ENCODE measurements at regions not wholly inside any gene's neighbourhood (a gene's known extent, or its start where the extent isn't known, plus 50 kb on each side); places are given as distances from the start of the nearest gene placed in this dataset.

DNA sequence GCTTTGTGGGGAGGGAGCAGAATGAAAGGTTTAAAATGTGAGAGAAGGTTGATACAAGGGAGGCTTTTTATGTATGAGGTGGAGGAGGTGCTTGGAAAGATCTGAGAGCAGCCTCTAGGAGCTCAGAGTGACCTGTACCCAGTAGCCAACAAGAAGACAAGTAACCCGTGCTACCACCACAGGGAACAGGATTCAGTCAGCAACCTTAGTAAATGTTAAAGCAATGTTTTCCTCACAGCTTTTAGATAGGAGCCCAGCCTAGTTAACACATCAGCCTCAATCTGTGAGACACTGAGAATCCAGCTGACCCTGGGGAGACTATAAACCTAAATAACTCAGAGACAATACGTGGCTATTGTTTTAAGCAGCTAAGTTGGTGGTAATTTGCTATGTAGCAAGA, 194.9 kb upstream of the NT5C1B start:
- TF ChIP-seq MXI1 (conservative IDR thresholded peaks at IDR 0.05; ENCODE audit: poor library complexity, severe bottlenecking) (no peak), EZH2 (IDR thresholded peaks at IDR 0.05; ENCODE audit: borderline replicate concordance, insufficient read depth, low read length, poor library complexity, severe bottlenecking) (no peak)
- TF ChIP-seq, protein P1, sequence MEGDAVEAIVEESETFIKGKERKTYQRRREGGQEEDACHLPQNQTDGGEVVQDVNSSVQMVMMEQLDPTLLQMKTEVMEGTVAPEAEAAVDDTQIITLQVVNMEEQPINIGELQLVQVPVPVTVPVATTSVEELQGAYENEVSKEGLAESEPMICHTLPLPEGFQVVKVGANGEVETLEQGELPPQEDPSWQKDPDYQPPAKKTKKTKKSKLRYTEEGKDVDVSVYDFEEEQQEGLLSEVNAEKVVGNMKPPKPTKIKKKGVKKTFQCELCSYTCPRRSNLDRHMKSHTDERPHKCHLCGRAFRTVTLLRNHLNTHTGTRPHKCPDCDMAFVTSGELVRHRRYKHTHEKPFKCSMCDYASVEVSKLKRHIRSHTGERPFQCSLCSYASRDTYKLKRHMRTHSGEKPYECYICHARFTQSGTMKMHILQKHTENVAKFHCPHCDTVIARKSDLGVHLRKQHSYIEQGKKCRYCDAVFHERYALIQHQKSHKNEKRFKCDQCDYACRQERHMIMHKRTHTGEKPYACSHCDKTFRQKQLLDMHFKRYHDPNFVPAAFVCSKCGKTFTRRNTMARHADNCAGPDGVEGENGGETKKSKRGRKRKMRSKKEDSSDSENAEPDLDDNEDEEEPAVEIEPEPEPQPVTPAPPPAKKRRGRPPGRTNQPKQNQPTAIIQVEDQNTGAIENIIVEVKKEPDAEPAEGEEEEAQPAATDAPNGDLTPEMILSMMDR (IDR thresholded peaks at IDR 0.05; ENCODE audit: poor library complexity, severe bottlenecking), result no peak

Data from neural cell (in vitro differentiated cells).